ENCODE measurements at regions not wholly inside any gene's neighbourhood (a gene's known extent, or its start where the extent isn't known, plus 50 kb on each side); places are given as distances from the start of the nearest gene placed in this dataset.

DNA sequence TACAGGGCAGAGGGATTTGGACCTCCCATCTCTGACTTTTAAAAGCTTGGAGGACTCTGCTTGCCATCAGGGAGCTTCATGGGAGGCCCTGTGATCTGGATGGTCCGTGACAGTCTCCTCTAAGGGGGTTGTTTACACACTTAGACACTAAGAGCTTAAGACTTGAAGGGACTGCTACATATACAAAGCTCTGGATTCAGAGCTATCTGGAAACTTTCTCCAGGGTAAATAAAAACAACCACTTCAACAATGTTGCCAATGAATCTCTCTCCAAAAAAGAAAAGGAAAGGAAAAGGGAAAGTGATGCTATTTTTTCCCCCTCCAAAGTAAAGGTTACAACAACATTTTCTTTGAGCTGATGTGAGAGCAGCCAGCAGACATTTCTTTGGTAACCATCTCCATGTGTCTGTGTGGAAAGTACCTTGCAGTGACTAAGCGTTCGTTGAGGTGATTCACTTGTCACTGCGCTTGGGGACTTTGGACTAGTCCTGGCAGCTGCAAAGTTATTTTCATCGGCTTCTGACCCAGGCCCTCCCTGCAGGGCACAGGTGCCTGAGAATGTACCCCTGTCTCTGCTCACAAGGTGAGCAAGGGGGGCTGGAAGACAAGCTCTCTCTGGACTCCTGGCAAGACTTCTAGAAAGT is 262.1 kb upstream of the KLF4 start:
- DNase-seq (ENCODE audit: low read depth) = no peak

DNA sequence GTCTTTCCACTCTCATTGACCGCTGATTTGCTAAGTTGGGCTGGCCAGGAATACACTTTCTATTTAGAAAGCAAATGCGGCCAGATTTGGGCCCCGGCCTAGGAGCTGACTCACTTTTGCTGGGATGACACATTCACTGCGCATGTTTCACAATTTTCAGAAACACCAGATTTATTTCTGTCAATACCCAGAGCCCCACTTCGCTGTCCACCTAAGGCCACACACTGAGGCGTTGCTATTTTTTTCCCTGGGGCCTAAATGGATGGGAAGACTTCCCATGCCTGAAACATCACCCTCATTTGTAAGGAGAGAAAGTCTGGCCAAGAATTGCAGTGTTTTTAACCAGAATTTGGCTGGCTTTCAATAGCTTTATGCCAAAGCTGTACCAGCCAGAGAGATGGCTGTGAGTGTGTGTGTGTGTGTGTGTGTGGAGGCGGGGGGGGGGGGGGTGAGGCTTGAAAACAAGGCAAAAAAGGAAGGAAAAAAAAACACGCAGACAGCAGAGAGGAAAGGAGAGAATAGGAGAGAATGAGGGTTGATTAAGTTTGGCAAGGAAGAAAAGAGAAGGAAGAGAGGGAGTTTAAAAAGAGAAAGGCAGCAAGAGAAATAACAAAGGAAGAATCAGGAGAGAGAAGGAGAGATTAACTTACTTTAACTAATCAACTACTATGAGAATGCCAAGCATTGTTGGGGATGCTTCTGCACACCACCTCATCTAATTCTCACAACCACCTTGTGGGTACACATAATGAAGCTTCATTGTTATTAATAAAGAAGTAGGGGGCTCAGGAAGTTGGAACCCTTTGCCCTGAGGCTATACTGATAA is 261.4 kb upstream of the KLF4 start:
- peak; percentile 93 for DNase-seq (ENCODE audit: low read depth)

DNA sequence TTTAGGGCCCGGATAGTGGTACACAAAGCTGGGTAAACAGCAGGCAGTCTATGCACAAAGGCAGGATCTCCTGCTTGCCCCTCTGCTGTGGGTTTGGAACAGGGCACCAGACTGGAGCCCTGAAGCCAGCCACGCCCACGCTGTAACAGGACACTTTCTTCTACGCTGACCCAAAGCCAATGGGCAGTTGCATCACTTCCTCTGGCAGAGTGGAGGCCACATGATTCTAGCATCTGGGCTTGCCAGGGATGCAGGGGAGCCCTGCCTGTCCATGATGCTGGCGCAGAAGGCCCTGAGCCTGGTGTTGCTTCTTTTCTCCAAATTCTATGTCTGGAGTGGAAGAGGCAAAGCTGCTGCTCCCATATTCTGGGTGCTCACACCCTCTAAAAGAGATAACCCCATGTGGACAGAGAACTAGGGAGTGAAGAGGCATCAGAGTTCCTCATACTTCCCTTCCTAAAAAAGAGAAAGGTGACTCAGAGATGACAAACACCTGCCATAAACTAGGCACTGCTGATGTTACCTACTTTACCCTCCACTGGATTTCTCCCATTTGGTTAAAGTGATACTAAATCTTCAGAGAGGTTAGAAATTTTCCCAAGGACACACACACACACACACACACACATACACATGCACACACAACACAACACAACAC is 260.3 kb upstream of the KLF4 start:
- peak; percentile 82 for DNase-seq (ENCODE audit: low read depth)

DNA sequence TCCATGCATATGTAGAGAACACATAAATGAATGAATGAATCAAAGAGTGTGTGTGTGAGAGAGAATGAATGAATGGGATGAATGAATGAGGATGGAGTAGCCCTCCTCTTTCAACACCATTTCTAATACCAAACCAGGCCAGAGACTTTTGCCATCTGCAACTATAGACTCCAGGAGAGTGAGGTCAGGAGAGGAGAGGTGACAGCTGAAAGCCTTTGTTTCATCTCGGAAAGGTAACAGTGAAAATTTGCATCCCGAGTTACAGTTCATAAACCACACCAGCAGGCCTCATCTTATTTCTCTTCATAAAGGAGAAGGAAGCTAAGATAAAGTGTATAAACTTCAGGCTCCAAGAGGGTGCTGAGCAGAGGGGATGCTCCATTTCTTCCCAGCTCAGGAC is 255.3 kb upstream of the KLF4 start:
- no peak for DNase-seq (ENCODE audit: low read depth)

DNA sequence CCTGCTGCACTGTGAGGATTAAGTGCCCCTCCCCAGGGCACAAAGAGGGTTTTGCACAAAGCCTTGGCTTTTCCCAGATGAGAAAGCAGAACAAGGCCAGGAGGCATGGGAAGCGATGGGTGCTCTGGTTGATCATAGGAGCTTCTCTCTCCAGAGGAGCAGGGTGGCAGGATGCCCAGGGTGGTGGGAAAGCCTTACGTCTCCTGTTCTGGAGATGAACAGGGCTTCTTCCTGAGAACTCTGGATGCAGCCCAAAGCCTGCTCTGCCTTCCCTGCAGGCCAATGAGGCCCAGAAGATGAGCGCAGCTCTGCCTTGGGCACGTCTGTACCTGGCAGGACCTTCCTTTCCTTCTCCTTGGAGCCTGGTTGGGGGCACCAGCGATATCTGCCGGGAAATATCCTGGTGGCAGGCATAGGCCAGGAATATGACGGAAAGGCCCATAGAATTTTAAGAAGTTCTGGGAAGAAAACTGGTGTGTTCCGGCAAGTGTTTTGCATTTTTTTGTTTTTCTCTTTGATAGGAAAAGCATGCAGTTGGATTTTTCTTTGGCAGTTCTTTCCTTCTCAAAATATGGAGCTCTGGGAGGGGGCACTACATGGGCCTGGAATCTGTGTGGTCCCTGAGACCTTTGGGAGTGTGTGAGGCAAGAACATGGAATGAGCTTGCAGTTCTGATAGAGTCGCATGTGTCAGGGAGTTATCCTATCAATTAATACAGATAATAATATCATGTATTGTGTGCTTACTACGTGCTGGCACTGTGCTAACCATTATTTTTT is 253.2 kb upstream of the KLF4 start:
- DNase-seq (ENCODE audit: low read depth) = no peak

DNA sequence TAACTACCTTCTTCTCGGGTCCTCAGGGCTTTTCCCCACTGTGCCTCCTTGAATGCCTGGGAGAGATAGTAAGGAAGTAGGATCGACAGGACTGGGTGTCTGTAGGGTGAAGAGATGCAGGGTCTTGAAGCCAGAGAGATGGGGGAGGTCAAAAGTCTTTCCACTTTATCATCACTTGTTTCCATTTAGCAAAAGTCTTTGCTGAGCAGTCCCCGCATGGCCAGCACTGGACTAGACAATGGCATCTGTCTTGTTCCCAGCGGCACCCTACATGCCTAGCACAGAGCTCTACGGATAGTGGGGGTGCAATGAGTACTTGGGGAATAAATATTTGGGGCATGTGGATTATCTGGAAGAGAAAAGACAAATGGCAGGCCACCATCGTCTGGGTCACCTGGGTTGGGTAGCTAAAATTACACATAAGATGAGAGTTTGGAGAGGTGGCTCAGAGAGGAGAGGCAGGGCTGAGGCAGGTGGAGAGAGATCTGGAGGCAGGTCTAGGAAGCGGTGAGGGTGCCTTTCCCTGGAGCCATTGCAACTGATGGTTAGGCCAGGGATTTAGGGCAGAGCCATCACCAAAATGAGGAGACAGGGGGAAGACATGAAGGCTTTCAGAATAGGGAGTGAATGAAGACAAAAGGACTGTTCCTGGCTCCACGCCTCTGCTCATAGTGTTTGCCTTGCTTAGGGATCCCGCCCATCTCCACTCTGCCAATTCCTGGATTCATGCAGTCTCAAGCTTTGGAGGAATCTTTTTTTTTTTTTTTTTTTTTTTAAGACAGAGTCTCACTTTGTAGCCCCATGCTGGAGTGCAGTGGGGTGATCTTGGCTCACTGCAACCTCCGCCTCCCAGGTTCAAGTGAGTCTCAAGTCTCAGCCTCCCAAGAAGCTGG is 250.8 kb upstream of the KLF4 start:
- DNase-seq (ENCODE audit: low read depth) = no peak

DNA sequence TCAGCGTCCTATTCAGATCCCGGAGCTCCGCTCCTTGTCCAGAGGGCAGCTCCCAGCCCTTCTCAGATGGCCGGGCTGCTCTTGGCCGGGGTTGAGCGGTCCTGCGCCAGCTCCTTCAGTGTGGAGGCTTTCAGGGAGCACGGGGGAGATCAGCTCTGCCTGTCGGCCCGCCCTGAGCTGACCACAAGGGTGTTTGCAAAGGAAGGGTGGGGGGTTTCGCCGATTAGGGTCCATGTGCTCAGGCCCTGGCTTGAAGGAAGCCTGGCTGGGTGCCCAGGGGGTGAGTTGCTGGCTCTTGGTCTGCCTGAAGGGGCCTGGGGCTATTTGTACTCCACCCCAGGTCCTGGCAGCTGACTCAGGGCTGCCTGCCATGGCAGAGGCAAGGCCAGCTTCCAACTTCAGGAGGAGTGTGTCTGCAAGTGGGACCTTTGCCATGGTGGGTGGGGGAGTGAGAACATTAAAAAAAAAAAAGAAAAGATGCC is 250.1 kb upstream of the KLF4 start:
- no peak for DNase-seq (ENCODE audit: low read depth)

DNA sequence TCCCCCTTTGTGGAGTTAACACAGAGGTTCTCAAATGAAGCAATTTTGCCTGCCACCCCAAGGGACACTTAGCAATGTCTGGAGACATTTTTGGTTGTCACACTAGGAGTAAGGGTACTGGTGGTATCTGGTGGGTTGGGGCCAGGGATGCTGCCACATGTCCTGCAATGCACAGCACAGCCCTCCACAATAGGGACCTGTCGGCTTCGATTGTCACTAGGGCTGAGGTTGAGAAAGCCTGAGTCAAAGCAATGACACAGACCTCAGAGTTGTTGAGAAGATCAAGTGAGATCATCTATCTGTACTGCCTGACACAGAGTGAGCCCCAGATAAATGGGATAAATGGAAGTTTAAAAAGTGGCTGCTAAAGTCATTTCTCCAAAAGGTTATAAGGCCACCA is 249.2 kb upstream of the KLF4 start:
- no peak for DNase-seq (ENCODE audit: low read depth)

DNA sequence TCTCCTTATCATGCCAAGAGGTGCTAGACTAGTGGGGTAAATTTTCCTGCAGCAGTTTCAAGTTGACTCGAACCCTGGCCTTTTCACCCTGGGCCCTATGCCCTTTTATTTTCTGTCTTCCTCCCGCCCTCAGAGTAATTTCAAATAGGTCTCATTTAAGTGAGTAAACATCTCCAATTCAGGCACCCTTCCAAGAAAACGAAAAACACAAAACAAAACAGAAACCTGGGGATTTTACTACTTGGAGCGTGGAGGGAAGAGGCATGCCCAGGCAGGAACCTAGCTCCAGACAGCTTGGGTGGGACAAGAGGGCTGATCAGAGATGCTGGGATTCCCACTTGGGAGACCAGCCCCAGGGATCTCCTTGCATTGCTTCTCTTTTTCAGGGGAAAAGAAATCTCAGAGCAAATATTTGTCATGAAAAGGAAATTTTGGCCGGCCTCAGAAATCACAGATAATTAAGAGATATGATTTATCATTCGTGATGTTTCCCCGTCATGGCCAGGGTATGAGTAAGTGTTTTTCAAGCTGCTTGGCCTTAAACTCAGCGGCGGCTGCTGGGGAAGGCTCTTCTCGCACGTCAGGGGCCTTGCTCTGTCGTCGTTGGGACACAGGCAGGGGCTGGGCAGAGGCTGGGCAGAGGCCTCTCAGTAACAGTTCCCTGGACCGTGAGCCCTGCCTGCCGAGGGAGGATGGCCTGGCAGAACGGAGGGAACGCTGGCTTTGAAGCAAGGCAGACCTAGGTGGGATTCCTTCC is 248.6 kb upstream of the KLF4 start:
- DNase-seq (ENCODE audit: low read depth) = no peak

DNA sequence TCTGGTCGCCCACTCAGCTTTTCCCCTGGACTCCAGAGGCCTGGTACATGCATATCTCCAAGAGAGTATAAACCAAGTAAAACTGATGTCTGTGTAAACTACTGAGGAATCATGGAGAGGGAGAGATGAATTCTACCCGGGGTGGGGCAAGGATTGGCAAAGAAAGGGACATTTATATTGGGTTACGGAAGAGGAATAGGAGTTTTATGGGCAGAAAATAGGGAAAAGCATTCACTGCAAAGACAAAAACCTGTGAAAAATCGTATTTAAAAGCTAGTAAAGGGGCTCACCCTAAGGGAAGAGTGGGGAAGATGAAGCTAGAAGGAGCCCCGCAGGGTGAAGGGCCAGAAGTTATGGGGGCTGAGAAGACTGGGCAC is 248.0 kb upstream of the KLF4 start:
- DNase-seq (ENCODE audit: low read depth) = no peak

DNA sequence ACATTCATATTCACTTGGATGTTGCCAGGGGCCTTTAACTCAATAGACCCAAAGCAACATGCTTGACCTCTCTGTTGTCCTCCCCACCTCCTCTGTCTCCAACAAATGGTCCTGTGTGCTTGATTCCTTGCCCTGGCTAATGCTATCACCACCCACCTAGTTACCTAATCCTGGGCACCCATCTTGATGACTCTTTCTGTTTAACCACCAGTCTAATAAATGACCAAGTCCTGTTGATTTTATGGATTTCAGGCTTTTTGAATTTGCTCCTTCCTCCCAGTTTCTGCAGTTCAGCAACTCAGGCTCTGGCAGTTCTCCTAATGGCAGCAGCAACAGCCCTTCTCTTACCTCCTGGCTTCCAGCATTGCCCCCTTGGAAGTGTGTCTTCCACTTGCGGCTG is 246.3 kb upstream of the KLF4 start:
- no peak for DNase-seq (ENCODE audit: low read depth)

DNA sequence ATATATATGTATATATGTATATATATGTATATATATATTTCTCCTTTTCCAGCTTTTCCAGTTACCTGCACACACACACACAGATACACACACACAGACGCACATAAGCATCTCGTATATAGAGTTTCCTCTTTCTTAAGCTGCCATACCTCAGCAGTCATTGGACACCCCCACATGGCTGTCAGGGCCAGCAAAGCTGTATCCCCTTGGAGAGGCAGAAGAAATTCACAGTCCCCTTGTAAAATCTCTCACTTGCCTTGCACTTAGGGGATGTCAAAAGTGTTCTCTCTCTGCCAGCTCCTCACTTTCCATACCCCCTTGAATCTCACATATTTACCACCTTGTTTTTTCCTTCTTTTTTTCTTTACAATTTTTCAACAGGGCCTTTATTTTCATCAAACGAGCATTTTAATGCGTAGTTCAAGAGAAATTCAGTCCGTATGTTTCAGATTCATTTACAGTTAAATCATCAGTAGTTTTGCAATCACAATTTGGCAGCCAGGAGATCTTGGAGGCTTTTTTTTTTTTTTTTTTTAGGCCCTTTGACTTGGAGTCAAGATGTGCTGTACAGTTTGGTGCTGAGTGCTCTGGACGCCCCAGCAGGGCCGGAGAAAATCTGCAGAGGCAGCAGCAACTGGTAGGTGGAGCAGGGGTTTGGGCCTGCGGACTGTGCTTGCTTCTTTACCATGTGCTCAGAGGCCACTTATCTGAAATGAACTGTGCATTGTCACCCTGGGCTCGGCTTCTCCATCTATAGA is 244.9 kb upstream of the KLF4 start:
- DNase-seq (ENCODE audit: low read depth) = peak; percentile 84

DNA sequence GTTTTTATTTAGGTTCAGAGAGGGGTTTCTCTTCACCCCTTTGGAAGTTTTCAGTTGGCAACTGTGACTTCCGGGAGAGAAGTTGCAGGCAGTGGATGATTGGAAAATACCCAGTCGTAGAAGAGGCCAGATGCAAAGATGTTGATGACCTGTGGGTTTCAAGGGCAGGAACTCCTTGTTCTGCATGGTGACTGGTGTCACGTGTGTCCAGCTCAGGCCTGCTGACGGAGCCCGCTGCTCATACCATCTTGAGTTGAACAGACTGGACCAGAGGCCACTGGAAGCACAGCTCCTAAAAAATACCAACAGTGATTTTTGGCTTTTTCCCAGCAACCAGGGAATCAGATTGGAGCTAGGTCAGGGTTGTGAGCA is 243.9 kb upstream of the KLF4 start:
- DNase-seq (ENCODE audit: low read depth) = no peak

DNA sequence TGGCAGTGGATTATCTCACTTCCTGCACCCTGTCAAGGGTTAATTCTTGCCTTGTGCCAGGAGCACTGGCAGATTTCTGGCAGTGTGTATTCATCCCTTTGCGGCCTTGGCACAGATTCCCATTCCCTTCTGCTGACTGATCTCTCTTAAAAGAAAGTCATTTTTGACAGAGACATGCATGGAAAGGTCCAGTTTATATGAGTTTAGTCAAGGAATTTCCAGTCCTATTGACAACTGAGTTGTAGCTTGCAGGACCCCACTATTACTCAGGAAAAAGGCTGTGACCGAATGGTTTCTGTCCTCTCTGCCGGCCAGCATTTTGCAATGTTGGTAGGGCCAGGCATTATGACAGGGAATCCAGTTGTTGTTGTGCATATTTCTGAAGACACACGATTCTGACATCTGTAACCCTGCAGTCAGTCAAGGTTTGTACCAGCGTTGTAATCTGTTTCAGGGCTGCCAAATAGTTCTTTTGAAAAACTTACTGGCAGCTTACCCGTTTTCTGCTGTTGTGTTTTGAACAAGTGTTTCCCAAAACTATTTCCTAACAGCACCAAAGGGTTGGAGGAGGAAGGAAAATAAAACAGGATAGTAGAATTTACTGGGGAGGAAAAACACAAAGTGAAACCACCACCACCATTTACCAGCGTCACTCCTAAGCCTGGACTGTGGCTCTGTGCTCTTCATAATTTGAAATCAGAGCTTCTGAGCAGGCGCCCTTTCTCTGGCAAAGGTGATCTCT is 243.4 kb upstream of the KLF4 start:
- no peak for DNase-seq (ENCODE audit: low read depth)

DNA sequence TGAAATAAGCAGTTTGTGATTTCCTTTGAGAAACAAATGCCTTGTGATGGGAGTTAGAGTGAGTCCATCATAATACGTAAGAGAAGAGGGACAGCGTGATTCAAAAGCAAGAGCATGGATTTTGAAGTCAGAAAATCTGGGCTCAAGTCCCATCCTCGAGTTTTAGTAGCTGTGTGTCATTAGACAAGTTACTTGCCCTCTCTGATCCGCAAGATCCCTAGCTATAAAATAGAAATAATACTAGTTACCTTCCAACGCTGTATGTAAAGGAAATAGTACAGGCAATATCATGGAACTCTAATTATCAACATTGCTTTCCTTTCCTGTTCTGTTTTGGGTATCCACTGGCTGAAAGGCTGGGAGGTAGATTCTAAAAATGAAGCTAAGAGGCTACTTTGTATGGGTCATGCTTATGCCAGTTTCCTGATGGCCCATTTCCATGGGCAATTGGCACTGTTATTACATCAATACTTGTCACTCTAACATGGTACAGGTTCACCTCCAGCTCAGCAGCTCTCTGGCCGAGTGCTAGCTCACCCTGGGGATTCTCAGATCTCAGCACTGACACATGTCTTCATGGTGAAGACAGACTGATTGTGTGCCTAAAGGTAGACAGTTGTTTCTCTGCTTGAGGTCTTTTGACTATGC is 241.7 kb upstream of the KLF4 start:
- DNase-seq (ENCODE audit: low read depth) = no peak

DNA sequence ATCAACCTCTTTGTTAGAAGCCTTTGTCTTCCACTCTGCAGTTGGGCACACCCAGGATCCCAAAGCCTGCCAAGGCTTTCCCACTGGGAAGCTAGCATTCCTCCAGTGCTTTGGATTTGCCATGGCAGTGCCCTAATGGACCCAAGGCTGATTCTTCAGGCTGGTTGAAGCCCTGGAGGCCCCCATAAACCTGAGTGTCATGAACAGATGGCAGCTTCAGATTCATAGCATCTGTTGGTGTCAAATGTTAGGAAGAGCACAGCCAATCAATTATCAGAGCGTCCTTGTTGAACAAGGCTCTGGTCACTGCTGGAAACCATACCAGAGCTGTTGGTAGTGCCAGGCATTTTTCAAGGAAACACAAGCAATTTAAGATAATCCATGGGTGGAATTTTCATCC is 241.1 kb upstream of the KLF4 start:
- no peak for DNase-seq (ENCODE audit: low read depth)

DNA sequence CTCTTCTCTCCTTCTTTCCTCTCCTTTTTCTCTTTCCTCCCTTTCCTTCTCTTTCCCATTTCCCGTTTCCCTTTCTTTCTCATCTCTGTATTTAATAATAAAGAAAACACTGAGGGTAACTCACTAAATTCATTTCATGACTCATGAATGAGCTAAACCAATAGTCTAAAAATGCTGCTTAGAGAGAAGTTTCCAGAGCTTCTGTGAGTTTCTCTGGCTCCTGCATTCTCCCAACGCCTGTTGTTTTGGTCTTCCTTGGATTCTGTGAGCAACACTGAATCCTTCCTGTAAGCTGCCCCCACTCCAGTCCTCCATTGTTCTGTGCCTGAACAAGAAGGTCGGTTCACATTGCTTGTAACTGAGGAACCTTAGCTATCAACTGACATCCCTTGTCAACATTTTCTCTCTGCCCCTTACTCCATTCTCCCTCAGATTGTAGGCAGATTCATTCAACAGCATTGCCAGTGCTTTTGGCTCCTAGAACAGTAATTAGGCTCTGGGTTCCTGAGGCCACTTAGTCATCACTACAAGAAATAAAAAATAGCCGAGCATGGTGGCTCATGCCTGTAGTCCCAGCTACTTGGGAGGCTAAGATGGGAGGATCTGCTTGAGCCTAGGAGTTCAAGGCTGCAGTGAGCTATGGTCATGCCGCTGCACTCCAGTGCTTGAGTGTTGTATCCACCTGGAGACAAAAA is 237.7 kb upstream of the KLF4 start:
- DNase-seq (ENCODE audit: low read depth) = no peak

DNA sequence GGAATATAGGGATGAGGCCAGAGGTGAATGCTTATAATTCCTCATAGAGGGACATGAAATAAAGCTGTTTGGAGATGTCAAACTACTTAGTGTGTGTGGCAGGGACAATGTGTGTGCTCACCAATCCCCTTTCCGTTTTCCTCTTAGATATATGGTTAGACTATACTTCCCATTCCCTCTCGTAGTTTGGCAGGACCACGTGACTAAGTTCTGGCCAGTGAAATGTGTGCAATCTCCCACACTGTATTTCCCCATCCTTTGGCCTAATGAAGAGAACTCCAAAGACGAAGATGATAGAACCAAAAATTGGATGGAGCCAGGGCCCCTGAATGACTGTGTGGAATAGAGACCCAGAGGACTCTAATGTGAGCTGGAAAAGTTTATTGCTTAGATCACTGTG is 233.4 kb upstream of the KLF4 start:
- no peak for DNase-seq (ENCODE audit: low read depth)

All from HS-5 (cell line).